Activated CD8-positive, alpha-beta memory T cell treated with anti-CD3 and anti-CD28 coated beads, Interleukin-2, amount 50 U/mL, for 24 hours (primary cell): ENCODE measurements at regions not wholly inside any gene's neighbourhood (a gene's known extent, or its start where the extent isn't known, plus 50 kb on each side); places are given as distances from the start of the nearest gene placed in this dataset.

ENCODE experiments used
- DNase-seq: peaks from one replicate; pipeline ENCODE4 v3.0.0-alpha.2; 2020; ENCODE audit errors: extremely low read depth

DNA sequence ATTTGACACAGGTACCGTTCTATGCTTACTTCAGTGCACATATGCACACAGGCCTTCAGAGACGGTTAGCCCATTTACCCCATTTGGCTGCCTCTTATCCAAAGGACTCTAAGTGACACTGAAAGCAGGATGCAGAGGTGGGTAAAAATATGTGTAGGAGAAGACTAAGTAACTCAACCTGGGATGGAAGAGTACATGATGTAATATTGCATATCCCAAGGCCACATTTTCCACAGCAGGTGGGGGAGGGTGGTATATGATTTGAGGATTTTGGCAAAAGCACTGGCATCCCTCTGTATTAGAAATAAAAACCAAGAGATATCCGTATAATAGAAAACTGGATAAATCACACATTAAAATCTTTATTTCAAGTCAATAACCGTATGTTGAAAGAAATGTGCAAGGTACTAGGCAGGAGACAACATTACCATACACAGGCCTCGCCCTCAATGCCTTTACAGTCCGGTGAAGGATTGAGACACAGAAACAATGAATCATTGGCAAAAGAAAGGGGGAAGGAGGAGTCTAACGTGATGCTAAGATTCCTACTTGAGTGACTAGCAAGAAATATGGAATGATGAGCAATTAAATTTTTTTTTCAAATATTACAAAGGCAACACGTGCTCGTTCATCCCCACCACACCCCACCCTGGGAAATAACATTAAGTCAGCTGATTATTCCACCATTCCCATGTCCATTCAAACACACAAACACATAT is 161.0 kb upstream of the RASGEF1B start:
- DNase-seq, result no peak

DNA sequence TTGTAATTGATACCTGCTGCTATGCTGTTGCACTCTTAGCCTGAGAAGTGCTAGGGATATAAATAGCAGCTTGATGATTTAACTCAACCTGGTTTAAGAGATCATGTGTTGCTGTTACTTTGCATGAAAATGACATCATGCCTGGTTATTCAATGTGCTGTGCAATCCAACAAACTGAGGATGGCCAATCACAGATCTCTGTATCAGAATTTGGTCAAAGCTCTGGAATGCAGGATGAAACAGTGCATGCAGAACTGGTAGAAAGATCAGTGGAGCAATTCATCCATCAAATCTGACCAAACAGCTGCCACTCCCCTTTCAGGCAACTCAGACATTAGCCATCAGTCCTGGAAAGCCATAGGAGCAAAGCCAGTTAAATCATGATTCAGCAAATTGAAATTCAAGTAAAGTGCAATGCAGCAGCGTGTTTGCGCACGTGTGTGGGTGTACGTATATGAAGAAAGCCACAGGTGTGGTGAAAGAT is 160.3 kb upstream of the RASGEF1B start:
- no peak for DNase-seq

DNA sequence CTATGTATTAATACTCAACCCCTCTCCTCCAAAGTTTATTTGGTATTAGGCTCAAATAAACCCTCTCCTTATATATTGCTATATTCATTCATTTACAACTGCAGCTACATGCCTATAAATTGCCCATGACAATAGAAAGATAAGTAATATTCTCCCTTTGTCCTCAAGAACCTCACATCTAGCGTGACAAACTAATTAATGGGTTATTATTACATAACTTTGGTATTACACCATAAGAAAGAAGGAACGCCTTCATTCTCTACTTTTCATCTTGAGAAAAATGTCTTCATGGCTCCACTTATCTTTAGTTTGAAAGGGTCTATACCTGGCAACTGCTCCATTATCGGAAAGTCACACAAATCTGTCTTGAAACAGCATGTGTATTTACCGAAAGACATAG is 157.7 kb upstream of the RASGEF1B start:
- no peak for DNase-seq

DNA sequence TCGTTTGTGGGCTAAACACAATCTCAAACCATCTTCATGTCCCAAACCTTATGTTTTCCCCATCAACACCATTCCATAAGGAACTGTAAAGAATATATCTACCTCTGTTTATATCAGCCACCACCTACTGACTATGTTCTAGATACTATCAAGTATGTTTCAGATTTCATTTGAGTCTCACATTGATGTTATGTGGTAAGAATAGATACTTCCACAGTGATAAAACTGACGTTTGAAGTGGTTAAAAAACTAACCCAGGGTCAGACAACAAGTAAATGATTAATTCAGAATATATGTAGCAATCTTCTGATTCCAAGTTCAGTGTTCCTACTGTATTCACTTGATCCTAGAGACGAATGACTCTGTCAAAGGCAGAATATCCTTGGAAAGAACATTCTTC is 156.8 kb upstream of the RASGEF1B start:
- DNase-seq, result no peak

DNA sequence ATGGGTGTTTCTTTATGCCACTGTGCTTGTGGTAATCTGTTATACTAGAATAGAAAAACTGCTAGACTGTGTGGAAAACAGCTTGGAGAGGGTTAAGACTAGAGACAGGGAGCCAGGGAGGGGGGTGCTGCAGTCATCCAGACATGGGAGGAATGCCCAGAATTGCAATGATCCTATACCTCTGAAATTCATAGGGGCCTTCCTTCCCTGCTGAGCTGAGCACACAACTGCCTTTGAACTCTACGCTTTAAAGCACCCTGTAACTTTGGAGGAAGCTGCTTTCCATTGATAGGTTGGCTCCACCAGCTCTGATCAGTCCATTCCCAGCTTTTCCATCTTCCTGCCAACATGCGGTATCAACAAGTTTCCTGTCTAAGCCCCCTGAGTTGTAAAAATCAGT is 155.9 kb upstream of the RASGEF1B start:
- DNase-seq, result no peak

DNA sequence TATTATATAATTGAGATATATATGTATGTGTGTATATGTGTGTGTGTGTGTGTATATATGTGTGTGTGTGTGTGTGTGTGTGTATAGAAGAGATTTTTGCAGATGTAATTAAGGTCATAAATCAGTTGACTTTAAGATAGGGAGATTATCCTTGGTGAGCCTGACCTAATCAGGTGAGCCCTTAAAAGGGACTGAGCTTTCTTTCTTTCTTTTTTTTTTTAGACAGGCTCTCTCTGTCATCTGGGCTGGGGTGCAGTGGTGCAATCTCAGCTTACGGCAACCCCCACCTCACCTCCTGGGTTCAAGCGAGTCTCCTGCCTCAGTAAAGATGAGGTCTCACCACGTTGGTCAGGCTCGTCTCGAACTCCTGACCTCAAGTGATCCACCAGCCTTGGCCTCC is 155.1 kb upstream of the RASGEF1B start:
- no peak for DNase-seq

DNA sequence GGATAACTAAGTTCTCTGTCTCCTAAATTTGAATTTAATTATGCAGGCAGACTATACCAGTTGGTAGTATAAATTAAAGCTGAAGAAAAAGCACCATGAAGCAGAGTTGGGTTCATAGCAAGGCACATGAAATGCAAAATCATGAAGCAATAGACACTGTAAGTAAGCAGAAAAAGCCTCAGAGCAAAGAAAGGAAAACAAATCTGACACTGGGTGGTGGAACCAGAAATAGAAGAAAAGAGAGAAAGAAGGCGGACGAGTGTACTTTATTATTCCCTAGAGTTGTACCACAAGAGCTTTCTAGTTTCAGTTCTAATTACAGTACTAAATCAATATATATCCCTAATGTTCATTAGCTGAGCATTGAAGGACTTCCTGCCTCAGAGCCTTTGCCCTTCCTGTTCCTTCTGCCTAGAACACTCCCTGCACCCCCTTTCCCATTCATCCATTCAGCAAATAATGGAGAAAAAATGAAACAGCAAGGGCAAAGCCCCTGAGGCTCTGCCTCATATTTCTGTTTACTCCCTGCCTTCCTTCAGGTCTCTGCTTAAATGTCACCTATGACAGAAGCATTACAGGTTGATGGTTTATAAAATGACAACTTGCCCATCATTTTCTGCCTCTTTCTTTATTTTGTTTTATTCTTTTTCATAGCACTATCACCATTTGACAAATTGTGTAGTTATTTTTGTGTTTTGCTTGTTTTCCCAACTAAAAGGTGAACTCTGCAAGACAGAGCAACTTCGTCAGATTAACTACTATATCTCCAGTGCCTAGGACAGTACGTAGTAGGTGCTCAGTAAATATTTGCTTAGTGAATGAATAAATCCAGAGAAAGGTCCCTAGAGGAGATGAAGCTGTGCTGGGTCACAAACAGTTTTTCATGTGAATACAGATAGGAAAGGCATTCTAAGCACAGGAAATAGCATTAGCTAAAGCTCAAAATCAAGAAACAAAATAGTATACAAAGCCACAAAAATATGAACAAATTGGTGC is 154.0 kb upstream of the RASGEF1B start:
- no peak for DNase-seq

DNA sequence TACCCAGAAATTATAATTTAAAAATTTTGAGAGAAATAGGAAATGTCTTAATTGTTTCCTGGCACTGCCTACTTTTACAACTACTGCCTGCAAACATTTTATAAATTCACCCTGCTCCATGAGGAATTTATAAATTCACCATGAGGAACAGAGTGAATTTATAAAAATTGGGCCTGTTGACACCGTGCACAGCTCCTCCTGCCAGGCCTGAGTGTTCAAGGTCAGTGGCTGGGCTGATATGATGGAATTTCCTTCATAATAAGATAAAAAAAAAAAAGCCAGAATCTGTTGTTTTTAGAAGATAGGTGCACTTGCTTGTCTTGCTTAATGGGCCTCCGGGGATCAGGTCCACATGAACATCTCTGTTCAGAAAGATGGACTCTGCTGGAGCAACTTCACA is 151.7 kb upstream of the RASGEF1B start:
- DNase-seq, result no peak

DNA sequence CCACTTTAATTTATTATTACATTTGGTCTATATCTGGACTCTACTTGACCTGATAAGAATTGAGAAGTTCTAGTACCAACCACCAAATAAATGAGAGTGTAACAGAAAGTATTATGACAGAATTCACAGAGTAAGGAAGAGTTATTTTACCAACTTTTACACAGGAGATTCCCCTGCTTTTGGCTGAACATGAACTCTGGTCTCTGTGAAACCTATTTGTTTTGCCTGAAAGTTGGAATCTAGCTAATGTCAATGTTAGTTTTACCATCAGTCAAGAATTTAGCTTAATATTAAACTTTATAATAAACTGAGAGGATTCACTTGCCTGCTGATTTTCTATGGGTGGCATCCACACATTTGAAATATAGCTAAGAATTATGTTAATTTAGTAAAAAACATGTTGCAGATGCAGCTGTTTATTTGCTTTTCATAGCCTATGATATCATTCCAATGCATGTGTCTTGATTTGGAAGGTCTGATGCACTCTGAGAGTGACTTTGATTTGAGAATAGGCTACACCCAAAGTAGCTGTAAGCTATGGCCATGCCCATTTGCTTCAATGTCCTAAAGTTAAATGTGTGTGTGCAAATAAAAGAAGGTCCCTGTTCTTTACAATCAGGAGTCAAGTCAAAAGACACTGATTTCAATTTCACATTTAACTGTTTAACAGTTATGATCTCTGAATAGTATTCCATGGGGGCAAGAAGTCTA is 150.9 kb upstream of the RASGEF1B start:
- no peak for DNase-seq

DNA sequence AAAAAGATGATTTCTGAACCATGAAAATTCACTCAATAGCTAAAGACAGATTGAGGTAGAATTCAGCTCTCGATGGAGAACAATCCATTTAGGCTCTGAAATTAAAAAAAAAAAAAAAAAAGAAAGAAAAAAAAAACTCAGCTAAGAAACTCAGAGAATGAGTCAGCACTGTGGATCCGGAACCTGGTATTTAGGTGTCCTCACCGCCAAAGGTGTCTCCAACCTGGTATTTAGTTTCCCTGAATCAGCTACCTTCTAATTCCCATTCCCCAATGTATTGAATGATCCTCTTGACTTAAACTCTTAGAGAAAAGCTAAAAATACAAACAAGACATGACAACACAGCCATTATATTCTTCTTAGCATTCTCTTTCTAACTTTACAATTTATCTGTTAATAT is 150.3 kb upstream of the RASGEF1B start:
- no peak for DNase-seq

DNA sequence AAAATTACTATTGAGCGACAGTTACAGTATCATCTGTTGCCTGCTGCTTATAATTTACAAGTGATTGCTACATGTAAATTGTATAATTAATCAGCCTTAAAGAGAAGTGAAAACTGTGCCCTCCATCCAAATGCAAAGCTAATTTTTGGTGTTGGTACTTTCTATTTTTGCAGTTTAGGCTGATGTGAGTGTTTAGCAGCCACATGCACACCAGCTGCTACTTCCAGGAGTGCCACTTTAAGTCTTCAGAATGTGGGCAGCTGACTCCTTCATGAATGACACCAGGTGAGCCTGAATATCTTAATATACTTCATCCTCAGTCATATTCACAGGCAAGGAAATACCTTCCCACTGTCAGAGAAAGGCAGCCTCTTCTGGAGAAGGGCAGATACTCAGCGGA is 149.8 kb upstream of the RASGEF1B start:
- DNase-seq, result no peak

DNA sequence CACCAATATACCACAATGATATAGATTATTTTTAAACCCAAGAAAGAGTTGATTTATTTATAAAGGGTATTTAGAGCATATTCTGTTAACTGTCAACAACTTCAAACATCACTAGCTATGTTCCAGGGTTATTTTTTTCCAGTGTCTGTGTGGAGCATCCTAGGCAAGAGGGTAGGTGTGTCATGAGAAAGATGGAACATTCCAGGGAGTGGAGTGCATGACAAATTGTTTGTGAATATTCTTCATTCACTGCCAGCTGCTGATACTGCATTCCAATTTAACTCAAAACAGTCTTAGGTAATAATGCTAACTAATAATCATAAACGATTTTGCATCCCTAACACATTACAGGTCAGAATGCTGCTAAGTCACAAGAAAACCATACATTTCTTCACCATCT is 148.7 kb upstream of the RASGEF1B start:
- no peak for DNase-seq

DNA sequence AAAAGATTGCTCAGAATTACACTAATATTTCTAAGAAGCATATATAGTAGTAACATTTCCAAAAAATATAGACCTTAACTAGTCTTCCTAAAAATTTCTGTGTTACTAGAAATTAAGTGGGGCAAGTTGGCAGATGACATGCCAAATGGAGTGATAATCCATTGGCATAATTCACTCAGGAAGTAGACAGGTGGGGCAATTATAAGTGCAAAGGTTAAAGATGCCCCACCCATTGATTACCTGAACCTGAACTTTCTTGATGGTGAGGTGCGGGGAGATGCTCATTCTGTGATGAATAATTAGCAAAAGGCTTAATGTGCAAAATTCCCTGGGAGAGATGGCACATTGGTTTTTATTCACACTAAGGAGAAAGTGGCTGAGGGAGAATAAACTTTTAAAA is 145.8 kb upstream of the RASGEF1B start:
- no peak for DNase-seq

DNA sequence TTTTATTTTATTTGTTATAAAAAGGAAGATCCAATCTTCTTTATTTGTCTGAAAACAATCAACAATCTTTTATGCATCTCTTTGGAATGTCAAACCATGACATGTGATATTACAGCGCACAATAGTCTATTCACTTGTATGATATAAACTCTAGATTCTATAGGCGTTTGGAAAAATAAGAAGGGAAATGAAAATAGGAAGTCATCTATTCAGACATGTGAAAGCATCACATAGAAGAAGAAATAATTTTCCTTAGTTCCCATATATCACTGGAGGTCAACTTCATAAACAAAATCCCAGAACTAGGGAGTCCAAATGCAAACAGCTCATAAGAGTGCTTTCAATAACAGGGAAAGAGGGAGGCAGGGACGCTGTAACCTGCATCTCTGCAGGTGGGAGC is 139.5 kb upstream of the RASGEF1B start:
- DNase-seq, result no peak

DNA sequence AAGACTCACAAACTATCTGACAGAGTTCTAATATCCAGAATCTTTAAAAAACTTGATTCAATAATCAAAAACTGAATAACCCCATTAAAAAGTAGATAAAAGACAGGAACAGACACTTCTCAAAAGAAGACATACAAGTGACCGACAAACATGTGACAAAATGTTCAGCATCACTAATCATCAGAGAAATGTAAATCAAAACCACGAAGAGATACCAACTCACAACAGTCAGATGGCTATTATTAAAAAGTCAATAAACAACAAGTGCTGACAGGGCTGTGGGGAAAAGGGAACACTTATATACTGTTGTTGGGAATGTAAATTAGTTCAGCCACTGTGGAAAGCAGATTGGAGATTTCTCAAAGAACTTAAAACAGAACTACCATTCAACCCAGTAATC is 138.1 kb upstream of the RASGEF1B start:
- DNase-seq, result no peak

DNA sequence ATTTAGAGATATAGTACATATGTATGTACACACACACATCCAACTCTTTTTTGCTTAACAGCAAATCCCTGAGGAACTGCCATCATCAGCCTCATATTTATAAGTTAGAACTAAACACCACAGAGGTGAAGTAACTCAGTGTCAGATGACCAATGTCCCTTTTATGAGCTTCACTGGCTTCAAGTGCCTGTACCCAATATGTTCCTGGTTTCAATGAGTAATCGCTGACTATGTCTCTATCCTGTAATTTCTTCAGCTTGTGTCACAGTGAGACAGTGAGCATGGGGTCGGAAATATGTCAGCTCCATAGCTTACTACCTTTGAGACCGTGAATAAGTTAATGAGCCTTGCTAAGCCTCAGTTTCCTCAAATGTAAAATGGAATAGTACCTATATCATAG is 136.2 kb upstream of the RASGEF1B start:
- no peak for DNase-seq

DNA sequence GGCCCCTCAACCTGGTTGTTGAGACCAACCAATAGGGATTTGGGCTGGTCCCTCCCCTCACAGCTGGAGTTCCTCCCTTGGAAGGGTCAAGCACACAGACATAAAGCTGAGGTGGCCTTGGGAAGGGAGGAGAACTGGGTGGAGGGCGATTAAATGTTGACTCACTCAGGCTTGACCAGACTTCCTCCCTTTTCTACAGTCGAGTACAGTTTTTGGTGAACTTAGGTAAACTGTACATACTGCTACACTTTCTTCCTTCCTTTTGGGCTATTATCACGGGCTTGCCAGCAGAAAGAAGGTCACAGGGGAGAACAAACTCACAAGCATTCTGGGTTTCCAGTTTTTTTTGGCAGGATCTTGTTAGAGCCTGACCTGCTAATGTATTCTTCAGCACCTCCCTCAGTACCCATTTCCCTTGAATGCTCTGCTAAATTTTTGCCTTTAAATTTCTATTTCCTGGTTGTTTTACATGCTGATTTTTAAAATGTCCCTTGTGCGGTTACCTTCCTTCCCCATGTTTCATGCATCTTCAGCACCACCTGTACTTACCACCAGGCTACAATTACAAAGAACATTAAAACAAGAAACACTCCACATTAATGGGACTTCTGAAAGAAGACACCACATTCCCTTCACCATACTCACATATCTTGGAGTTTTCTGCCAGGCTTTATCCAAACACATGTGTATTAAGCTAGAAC is 135.2 kb upstream of the RASGEF1B start:
- DNase-seq, result no peak

DNA sequence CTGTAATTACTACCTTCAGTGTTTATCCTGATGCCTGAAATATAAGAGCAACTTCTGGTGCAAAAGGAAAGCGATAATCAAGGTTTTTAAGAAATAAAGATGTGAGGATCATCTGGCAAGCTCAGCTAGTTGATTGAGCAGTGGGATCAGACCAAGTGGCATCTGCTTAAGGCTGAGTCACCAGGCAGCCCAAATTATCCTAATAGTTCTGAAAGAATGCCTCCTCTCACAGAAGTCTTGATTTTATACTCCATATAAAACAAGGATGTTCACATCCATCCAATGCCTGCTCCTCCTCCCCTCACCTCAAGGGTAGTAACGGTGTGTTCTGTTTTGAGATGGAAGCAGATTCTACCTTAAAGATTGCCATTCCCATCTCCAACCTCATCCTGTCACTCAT is 134.5 kb upstream of the RASGEF1B start:
- DNase-seq, result no peak

DNA sequence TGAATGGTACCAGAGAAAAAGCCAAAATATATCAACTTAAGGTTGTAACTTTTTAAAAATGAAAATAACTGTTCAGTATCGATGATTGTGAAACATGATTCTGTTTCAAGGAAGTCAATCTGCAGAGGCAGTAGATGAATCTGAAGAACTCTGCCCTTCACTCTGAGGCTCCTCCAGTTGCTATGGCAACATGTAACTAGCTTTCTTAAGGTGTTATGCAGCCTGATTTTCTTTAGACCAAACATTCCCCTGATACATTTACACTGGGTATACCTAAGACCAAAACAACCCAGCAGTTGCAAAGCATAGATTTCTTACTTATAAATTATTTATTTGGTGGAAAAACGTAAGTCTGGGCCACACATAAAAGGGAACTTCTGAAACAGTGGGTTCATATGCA is 133.6 kb upstream of the RASGEF1B start:
- no peak for DNase-seq

DNA sequence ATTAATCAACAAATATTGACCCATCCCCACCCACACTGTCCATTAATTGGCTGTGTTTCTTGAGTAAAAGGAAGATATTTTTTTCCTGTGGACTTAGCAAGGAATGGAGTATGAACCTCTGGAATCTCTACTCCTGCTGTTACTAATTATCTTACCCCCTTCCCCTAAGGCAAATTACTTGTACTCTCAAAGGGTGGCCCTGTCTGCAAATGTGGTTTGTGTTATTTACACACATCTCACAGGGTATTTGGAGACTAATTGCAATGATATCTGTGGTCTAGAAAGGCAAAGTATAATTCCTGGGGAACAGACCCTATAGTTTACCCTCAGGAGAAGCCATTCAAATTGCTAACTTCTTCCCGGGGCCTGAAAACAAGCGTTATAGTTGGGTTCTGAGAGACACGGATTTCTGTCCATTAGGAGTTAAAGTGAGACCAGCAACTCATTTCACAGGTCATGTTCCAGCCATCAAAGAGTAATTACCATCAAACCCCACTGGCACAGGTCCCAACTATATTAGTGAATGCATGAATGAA is 133.0 kb upstream of the RASGEF1B start:
- DNase-seq, result no peak

DNA sequence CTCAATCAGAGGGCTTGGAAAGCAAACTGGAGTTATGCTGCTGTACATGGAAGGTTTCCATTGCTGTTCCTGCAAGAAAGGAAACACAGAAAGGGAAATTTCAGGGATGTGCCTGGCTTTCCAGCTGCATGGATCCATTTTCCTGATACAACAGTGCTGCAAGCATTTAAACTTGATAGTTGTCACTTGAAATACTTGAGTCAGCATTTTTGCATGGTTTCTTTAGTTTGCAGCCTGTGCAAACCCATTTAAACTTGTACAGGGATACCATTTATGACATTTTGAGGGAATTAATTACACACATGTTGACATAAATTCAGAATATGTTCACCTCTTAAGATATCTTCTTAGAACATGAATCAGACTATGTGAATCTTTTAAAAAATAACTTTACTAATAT is 131.1 kb upstream of the RASGEF1B start:
- no peak for DNase-seq

DNA sequence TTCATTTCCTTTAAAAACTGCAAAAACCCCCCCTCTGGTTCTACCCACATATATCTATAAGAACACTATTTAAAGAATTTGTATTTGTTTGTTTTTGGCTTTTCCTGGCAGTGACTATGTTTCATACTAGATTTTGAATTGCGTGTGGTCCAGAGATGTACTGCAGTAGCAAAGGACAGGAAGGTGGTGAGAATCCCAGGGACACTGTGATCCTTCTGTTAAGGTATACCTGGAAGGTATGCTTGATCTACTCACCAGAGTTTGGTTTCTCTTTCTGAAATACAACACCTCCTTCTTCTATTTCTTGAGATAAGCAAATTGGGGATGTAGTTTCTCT is 129.6 kb upstream of the RASGEF1B start:
- no peak for DNase-seq
